HEK293T (cell line): ENCODE measurements at regions not wholly inside any gene's neighbourhood (a gene's known extent, or its start where the extent isn't known, plus 50 kb on each side); places are given as distances from the start of the nearest gene placed in this dataset.
"Not testable (repeated sequence)": the region's sequence is repeated elsewhere in the genome, so short reads cannot be mapped to it uniquely, and the experiment has no call there.

Source experiments
- CTCF ChIA-PET: fragments of 350-600 bp; formaldehyde crosslinking; extraction: SDS; loops from one replicate; lab custom pipeline; 2021; ENCODE audit warnings: antibody characterized with exemption, inconsistent platforms; lab: Yijun Ruan, JAX
- POLR2A ChIA-PET: fragments of 350-600 bp; formaldehyde crosslinking; extraction: SDS; loops from one replicate; lab custom pipeline; 2020; ENCODE audit warnings: antibody characterized with exemption, inconsistent platforms; lab: Yijun Ruan, JAX
- DNase-seq: peaks from one replicate; pipeline ENCODE4 v3.0.0; 2012; ENCODE audit warnings: mixed read lengths; ENCODE audit errors: extremely low spot score
- ARNT ChIP-seq: fragments of 450-650 bp; IDR thresholded peaks from 2 replicates; pipeline ENCODE4 v1.6.1; 2017; ENCODE audit warnings: mild to moderate bottlenecking
- BHLHE40 ChIP-seq: fragments of 450-650 bp; IDR thresholded peaks from 2 replicates; pipeline ENCODE4 v1.6.1; 2016; ENCODE audit warnings: mild to moderate bottlenecking, moderate library complexity, borderline replicate concordance
- CTBP1 ChIP-seq: fragments of 450-650 bp; IDR thresholded peaks from 2 replicates; pipeline ENCODE4 v1.6.1; 2016; ENCODE audit warnings: borderline replicate concordance
- ELF4 ChIP-seq: fragments of 450-650 bp; IDR thresholded peaks from 2 replicates; pipeline ENCODE4 v1.6.1; 2017; ENCODE audit warnings: antibody characterized with exemption
- FOXA1 ChIP-seq: fragments of 450-650 bp; IDR thresholded peaks from 2 replicates; pipeline ENCODE4 v1.6.1; 2016; ENCODE audit warnings: mild to moderate bottlenecking
- FOXK2 ChIP-seq: fragments of 450-650 bp; IDR thresholded peaks from 2 replicates; pipeline ENCODE4 v1.6.1; 2016; ENCODE audit warnings: mild to moderate bottlenecking
- FOXM1 ChIP-seq: fragments of 450-650 bp; IDR thresholded peaks from 2 replicates; pipeline ENCODE4 v1.6.1; 2017; ENCODE audit warnings: mild to moderate bottlenecking, borderline replicate concordance
- HDGF ChIP-seq: fragments of 450-650 bp; IDR thresholded peaks from 2 replicates; pipeline ENCODE4 v1.6.1; 2017; ENCODE audit warnings: antibody characterized with exemption, borderline replicate concordance
- L3MBTL2 ChIP-seq: fragments of 450-650 bp; conservative IDR thresholded peaks from 2 replicates; pipeline ENCODE4 v1.6.1; 2016; ENCODE audit warnings: mild to moderate bottlenecking
- LEF1 ChIP-seq: fragments of 450-650 bp; IDR thresholded peaks from 2 replicates; pipeline ENCODE4 v1.6.1; 2017; ENCODE audit warnings: mild to moderate bottlenecking, borderline replicate concordance
- NFRKB ChIP-seq: fragments of 450-650 bp; IDR thresholded peaks from 2 replicates; pipeline ENCODE4 v1.6.1; 2016; ENCODE audit warnings: mild to moderate bottlenecking, moderate library complexity
- SP1 ChIP-seq: fragments of 450-650 bp; IDR thresholded peaks from 2 replicates; pipeline ENCODE4 v1.6.1; 2017
- SUZ12 ChIP-seq: fragments of 450-650 bp; IDR thresholded peaks from 2 replicates; pipeline ENCODE4 v1.6.1; 2016; ENCODE audit warnings: mild to moderate bottlenecking
- TARDBP ChIP-seq: fragments of 450-650 bp; IDR thresholded peaks from 2 replicates; pipeline ENCODE4 v1.6.1; 2016
- ZNF384 ChIP-seq: fragments of 450-650 bp; IDR thresholded peaks from 2 replicates; pipeline ENCODE4 v1.6.1; 2016
- TF ChIP-seq, protein P1 (sequence below): fragments of 450-650 bp; IDR thresholded peaks from 2 replicates; pipeline ENCODE4 v1.6.1; 2016

DNA sequence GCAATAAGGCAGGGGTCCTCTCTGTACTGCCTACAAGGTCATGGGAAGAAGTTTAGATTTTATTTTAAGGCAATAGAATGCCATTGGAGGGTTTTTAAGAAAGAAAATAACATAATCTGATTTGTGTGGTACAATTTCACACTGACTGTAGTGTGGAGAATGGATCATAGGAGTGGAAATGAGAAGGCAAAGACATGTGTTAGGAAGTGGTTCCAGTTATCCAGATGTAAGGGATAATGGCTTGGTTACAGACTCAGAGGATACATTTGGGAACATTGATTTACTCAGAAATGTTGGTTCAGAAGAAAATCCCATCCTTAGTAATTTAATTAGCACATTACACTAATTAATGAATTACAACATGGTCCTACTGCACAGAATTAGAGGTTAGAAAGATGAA, 788.2 kb downstream of the SLITRK5 start:
- no peak for DNase-seq
- no peak for TF ChIP-seq HDGF
- TF ChIP-seq, protein P1, sequence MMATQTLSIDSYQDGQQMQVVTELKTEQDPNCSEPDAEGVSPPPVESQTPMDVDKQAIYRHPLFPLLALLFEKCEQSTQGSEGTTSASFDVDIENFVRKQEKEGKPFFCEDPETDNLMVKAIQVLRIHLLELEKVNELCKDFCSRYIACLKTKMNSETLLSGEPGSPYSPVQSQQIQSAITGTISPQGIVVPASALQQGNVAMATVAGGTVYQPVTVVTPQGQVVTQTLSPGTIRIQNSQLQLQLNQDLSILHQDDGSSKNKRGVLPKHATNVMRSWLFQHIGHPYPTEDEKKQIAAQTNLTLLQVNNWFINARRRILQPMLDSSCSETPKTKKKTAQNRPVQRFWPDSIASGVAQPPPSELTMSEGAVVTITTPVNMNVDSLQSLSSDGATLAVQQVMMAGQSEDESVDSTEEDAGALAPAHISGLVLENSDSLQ = no peak
- no peak for TF ChIP-seq SP1
- TF ChIP-seq FOXA1 = no peak
- TF ChIP-seq CTBP1 = no peak
- no peak for TF ChIP-seq NFRKB
- no peak for TF ChIP-seq SUZ12
- no peak for TF ChIP-seq TARDBP
- TF ChIP-seq ZNF384 = no peak
- TF ChIP-seq FOXK2 = no peak
- TF ChIP-seq ARNT = no peak
- TF ChIP-seq FOXM1 = no peak
- TF ChIP-seq L3MBTL2 = no peak
- TF ChIP-seq ELF4 = no peak
- TF ChIP-seq BHLHE40 = no peak
- TF ChIP-seq LEF1 = no peak
- POLR2A ChIA-PET = no interaction called here
- CTCF ChIA-PET = no interaction called here

DNA sequence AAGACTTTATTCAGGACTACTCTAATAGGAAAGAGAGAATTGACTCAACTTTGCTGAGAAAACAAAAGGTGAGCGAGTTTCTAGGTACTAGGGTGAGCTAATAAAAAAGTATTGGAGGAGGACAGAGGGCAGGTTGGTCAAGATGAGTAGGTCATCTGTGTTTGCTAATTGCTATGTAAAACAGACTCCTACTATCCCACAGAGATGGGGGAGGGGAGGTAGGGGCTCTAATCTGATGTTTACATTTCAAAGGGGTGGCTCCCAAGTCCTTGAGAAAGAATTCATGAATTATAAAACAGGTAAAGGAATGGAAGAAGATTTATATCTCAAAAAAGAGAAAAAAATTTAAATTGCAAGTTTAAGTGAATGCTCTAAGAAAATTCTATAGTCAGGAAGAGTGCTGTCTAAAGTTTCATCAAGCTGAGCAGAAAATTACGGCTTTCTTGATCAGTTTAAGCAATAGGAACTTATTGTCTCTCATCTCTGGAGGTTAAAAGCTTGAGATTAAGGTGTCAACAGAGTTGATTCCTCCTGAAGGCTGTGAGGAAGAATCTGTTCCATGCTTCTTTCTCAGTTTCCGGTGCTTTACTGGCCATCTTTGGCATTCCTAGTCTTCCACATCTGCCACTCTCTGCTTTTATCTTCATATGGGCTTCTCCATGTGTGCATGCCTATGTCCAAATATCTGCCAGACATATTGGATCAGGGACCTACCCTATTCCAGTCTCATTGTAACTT, 790.3 kb downstream of the SLITRK5 start:
- TF ChIP-seq SP1 (no peak), ELF4 (no peak), FOXM1 (no peak), FOXK2 (no peak), SUZ12 (no peak), TARDBP (no peak), BHLHE40 (no peak), LEF1 (no peak), FOXA1 (no peak), CTBP1 (no peak), ARNT (no peak), NFRKB (no peak), L3MBTL2 (no peak), HDGF (no peak), ZNF384 (no peak)
- TF ChIP-seq, protein P1 = no peak
- POLR2A ChIA-PET = no interaction called here
- CTCF ChIA-PET = no interaction called here
- no peak for DNase-seq

DNA sequence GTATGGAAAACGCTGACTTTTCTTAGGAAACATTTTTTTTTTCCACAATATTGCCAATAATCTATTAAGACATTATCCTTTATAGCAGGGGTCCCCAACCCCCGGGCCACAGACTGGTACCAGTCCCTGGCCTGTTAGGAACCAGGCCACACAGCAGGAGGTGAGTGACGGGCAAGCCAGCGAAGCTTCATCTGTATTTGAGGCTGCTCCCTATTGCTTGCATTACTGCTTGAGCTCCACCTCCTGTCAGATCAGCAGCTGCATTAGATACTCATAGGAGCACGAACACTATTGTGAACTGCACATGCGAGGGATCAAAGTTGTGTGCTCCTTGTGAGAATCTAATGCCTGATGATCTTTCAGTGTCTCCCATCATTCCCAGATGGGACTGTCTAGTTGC, 793.7 kb downstream of the SLITRK5 start:
- ChIA-PET CTCF (no interaction called here), POLR2A (no interaction called here)
- TF ChIP-seq ZNF384 (no peak), BHLHE40 (no peak), HDGF (no peak), L3MBTL2 (no peak), TARDBP (no peak), FOXM1 (no peak), NFRKB (no peak), FOXA1 (no peak)
- TF ChIP-seq, protein P1 = no peak
- DNase-seq = no peak

DNA sequence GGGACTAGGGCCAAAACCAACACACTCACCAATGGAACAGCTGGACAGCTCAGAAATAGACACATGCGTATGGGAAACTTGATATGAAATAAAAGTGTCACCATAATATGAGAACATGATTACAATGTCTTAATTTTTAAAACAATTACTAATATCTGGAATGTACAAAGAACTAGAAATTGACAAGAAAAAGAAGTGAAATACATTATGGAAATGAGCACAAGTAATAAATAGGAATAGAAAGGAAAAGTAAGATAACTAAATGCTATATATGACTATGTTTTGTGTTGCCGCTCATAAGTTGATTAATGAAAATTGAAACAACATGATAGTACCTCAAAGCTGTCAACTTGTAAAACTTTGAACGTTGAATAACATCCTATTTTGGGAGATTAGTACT, 801.1 kb downstream of the SLITRK5 start:
- ChIA-PET CTCF (no interaction called here), POLR2A (no interaction called here)
- TF ChIP-seq ZNF384 = no peak
- TF ChIP-seq NFRKB = no peak
- no peak for DNase-seq

DNA sequence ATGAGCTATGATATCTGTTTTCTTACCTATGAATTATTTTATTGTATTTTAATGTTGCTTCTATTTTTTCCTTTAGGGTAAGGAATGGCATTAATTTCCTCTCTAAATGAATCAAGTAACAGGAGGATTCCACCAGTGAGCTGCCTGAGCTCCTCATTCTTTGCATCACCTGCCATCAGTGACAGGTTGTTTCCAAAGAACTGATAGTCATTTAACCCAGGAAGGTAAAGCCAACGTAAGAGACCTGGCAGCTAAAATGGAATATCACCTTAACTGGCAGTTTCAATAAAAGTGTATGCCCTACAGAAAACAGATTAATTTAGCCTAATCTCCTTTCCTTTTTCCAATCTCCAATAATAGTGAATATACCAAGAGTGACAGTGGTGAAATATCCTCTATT, 812.0 kb downstream of the SLITRK5 start:
- TF ChIP-seq NFRKB (no peak), FOXM1 (no peak), LEF1 (no peak), HDGF (no peak), ZNF384 (no peak), ARNT (no peak), TARDBP (no peak)
- TF ChIP-seq, protein P1 = no peak
- DNase-seq = no peak
- POLR2A ChIA-PET = no interaction called here
- CTCF ChIA-PET = interaction anchor here (0.6 kb wide), 1 partner anchor 454 kb away, joined by 3 read pairs; no protein-coding TSS in a partner anchor

DNA sequence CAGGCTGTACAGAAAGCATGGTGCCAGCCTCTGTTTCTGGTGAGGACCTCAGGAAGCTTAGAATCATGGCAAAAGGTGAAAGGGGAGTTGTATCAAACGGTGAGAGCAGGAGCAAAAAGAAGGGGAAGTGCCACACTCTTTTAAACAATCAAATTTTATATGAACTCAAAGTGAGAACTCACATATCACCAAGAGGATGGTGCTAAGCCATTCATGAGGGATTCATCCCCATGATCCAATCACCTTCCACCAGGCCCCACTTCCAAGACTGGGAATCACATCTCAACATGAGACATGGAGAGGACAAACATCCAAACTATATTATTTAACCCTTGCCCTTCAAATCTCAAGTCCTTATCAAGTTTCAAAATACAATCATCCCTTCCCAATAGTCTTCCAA, 836.7 kb downstream of the SLITRK5 start:
- TF ChIP-seq FOXM1 (no peak), NFRKB (no peak), HDGF (no peak), FOXA1 (no peak), ZNF384 (no peak), LEF1 (no peak), FOXK2 (no peak), ARNT (no peak), ELF4 (no peak), BHLHE40 (no peak), SP1 (no peak), SUZ12 (no peak)
- TF ChIP-seq, protein P1 = no peak
- POLR2A ChIA-PET = no interaction called here
- no peak for DNase-seq
- CTCF ChIA-PET = no interaction called here

DNA sequence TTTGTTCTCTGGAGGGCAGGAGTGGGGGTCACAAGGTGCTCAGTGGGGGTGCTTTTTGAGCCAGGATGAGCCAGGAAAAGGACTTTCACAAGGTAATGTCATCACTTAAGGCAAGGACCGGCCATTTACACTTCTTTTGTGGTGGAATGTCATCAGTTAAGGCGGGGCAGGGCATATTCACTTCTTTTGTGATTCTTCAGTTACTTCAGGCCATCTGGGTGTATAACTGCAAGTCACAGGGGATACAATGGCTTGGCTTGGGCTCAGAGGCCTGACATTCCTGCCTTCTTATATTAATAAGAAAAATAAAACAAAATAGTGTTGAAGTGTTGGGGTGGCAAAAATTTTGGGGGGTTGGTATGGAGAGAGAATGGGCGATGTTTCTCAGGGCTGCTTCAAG, 841.8 kb downstream of the SLITRK5 start:
- POLR2A ChIA-PET, DNase-seq, CTCF ChIA-PET: not testable (repeated sequence)
